Uterus (tissue), 2 donors: ENCODE measurements at regions not wholly inside any gene's neighbourhood (a gene's known extent, or its start where the extent isn't known, plus 50 kb on each side); places are given as distances from the start of the nearest gene placed in this dataset.

ENCODE experiments used
- POLR2A ChIP-seq, 2 donors: fragments of 450-650 bp; IDR thresholded peaks; one replicate each; pipeline ENCODE4 v1.6.1; 2016; ENCODE audit warnings: antibody characterized with exemption in 2 of 2, mild to moderate bottlenecking in 1 of 2, moderate library complexity in 1 of 2
- TF ChIP-seq, protein P1 (sequence below), 4 experiments: fragments of 200-600 bp in 2 of 4; fragments of 450-650 bp in 2 of 4; sonication (generic) in 2 of 4; IDR thresholded peaks; one replicate each; pipeline ENCODE4 v1.5.1; 2016 to 2019; ENCODE audit warnings: antibody characterized with exemption in 4 of 4, mild to moderate bottlenecking in 2 of 4, moderate library complexity in 1 of 4

DNA sequence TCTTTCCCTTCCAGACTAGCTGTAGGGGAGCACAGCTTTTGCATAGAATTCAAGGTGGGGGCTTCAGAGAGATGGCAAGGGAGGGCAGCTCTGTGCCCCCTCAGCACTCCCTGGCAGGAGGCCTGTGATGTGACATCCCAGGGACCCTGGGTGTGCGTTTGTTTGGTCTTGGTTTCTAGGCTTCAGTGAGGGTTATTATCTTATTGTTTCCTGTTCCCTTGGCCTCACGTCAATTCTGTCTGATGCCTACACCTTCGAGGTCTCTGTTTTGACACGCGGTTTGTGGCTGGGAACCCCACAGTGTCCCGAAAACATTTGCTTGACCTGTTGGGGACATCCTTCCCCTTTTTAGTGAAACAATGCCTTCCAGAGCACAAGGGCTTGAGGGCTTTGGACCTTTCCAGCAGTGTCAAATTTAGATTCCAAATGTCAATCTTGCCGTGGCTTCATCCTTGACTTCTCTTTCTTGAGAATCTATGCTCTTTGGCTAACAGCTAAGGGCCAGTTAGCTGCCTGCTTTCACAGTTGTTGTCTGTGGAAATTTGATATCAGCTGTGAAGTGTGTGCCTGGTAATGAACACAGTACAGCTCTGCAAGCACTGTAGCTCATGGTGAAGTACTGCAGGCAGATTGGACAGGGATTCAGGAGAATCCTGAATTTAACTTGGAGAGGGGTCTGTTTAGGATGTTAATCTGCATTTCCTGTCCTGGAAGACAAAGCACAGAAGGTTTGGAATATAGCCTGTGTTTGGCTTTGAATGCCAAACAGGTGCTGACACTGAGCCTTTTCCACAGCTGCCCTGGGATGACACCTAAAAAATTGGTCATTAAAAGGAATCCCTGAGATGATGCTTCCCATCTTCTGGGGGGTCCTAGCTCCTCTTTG is 108.2 kb upstream of the CXCR4 start:
- no peak for TF ChIP-seq POLR2A (IDR thresholded peaks at IDR 0.05)
- TF ChIP-seq, protein P1, sequence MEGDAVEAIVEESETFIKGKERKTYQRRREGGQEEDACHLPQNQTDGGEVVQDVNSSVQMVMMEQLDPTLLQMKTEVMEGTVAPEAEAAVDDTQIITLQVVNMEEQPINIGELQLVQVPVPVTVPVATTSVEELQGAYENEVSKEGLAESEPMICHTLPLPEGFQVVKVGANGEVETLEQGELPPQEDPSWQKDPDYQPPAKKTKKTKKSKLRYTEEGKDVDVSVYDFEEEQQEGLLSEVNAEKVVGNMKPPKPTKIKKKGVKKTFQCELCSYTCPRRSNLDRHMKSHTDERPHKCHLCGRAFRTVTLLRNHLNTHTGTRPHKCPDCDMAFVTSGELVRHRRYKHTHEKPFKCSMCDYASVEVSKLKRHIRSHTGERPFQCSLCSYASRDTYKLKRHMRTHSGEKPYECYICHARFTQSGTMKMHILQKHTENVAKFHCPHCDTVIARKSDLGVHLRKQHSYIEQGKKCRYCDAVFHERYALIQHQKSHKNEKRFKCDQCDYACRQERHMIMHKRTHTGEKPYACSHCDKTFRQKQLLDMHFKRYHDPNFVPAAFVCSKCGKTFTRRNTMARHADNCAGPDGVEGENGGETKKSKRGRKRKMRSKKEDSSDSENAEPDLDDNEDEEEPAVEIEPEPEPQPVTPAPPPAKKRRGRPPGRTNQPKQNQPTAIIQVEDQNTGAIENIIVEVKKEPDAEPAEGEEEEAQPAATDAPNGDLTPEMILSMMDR (IDR thresholded peaks at IDR 0.05) = no peak
